ENCODE measurements at regions not wholly inside any gene's neighbourhood (a gene's known extent, or its start where the extent isn't known, plus 50 kb on each side); places are given as distances from the start of the nearest gene placed in this dataset.
"Not testable (repeated sequence)": the region's sequence is repeated elsewhere in the genome, so short reads cannot be mapped to it uniquely, and the experiment has no call there.

- intact Hi-C loops (cut with micrococcal nuclease; ENCODE audit: unreplicated experiment): no loop called here
- BruUV-seq (replicated peaks): no TSS peak
Measured at GRCh38 chr9:108775901-108776306, 79.9 kb downstream of the ACTL7B start.

GRCh38 chr9:108774088-108774487, 81.7 kb downstream of the ACTL7B start:
- not testable (repeated sequence) for BruUV-seq (replicated peaks)
- peaks cover 27% of the 10 kb centered on the region for H3K4me1 Mint-ChIP-seq (ENCODE audit: low read depth, unreplicated experiment)

More at GRCh38 chr9:108775901-108776306, 79.9 kb downstream of the ACTL7B start:
- TF ChIP-seq CTCF (IDR thresholded peaks at IDR 0.05; ENCODE audit: unreplicated experiment): no peak
- H3K27ac Mint-ChIP-seq (ENCODE audit: unreplicated experiment): no peak overlapping the region
- peaks cover 8% of the 10 kb centered on the region for H3K36me3 Mint-ChIP-seq (ENCODE audit: insufficient read depth, unreplicated experiment)
- peaks cover 24% of the 10 kb centered on the region for H3K27me3 Mint-ChIP-seq (ENCODE audit: unreplicated experiment)
- no peak for DNase-seq
- CTCF ChIA-PET: no interaction called here
- no peaks in the 10 kb centered on the region for H3K9me3 Mint-ChIP-seq (ENCODE audit: low read depth, unreplicated experiment)
- H3K4me3 Mint-ChIP-seq (ENCODE audit: low read depth, unreplicated experiment): no peak overlapping the region
- H3K4me1 Mint-ChIP-seq (ENCODE audit: low read depth, unreplicated experiment): peaks cover 39% of the 10 kb centered on the region

GRCh38 chr9:108772301-108772894, 83.4 kb downstream of the ACTL7B start:
- DNase-seq: no peak
- Mint-ChIP-seq H3K27ac (ENCODE audit: unreplicated experiment) (no peak overlapping the region), H3K4me3 (ENCODE audit: low read depth, unreplicated experiment) (no peak overlapping the region), H3K27me3 (ENCODE audit: unreplicated experiment) (peaks cover 24% of the 10 kb centered on the region), H3K4me1 (ENCODE audit: low read depth, unreplicated experiment) (peaks cover 17% of the 10 kb centered on the region), H3K36me3 (ENCODE audit: insufficient read depth, unreplicated experiment) (no peaks in the 10 kb centered on the region), H3K9me3 (ENCODE audit: low read depth, unreplicated experiment) (no peaks in the 10 kb centered on the region)
- BruUV-seq (replicated peaks): no TSS peak
- intact Hi-C loops (cut with micrococcal nuclease; ENCODE audit: unreplicated experiment): no loop called here
- CTCF ChIA-PET: no interaction called here
- TF ChIP-seq CTCF (IDR thresholded peaks at IDR 0.05; ENCODE audit: unreplicated experiment): no peak

More at GRCh38 chr9:108774088-108774487, 81.7 kb downstream of the ACTL7B start:
- CTCF ChIA-PET; H3K27ac Mint-ChIP-seq (ENCODE audit: unreplicated experiment); H3K4me3 Mint-ChIP-seq (ENCODE audit: low read depth, unreplicated experiment); H3K9me3 Mint-ChIP-seq (ENCODE audit: low read depth, unreplicated experiment); DNase-seq; H3K36me3 Mint-ChIP-seq (ENCODE audit: insufficient read depth, unreplicated experiment); intact Hi-C loops (cut with micrococcal nuclease; ENCODE audit: unreplicated experiment): not testable (repeated sequence)
- H3K27me3 Mint-ChIP-seq (ENCODE audit: unreplicated experiment): peaks cover 24% of the 10 kb centered on the region

GRCh38 chr9:108768744-108769143, 87.0 kb downstream of the ACTL7B start:
- no peak overlapping the region for H3K27ac Mint-ChIP-seq (ENCODE audit: unreplicated experiment)
- TF ChIP-seq CTCF (IDR thresholded peaks at IDR 0.05; ENCODE audit: unreplicated experiment): no peak
- DNase-seq: no peak
- H3K4me1 Mint-ChIP-seq (ENCODE audit: low read depth, unreplicated experiment): no peaks in the 10 kb centered on the region
- no TSS peak for BruUV-seq (replicated peaks)
- intact Hi-C loops (cut with micrococcal nuclease; ENCODE audit: unreplicated experiment): loop anchor here (10.0 kb wide), 2 partner anchors 484 to 1284 kb away; partner anchors contain the start of gene KLF4
- no peak overlapping the region for H3K4me3 Mint-ChIP-seq (ENCODE audit: low read depth, unreplicated experiment)
- H3K36me3 Mint-ChIP-seq (ENCODE audit: insufficient read depth, unreplicated experiment): no peaks in the 10 kb centered on the region
- H3K27me3 Mint-ChIP-seq (ENCODE audit: unreplicated experiment): no peaks in the 10 kb centered on the region
- CTCF ChIA-PET: interaction anchor here (0.7 kb wide), 1 partner anchor 353 kb away, joined by 4 read pairs; no protein-coding TSS in a partner anchor
- H3K9me3 Mint-ChIP-seq (ENCODE audit: low read depth, unreplicated experiment): no peaks in the 10 kb centered on the region

GRCh38 chr9:108766626-108767161, 89.1 kb downstream of the ACTL7B start:
- Mint-ChIP-seq H3K4me1 (ENCODE audit: low read depth, unreplicated experiment) (no peaks in the 10 kb centered on the region), H3K36me3 (ENCODE audit: insufficient read depth, unreplicated experiment) (no peaks in the 10 kb centered on the region), H3K9me3 (ENCODE audit: low read depth, unreplicated experiment) (no peaks in the 10 kb centered on the region), H3K4me3 (ENCODE audit: low read depth, unreplicated experiment) (no peak overlapping the region), H3K27me3 (ENCODE audit: unreplicated experiment) (no peaks in the 10 kb centered on the region), H3K27ac (ENCODE audit: unreplicated experiment) (no peak overlapping the region)
- no TSS peak for BruUV-seq (replicated peaks)
- intact Hi-C loops (cut with micrococcal nuclease; ENCODE audit: unreplicated experiment): loop anchor here (10.0 kb wide), 2 partner anchors 482 to 1282 kb away; partner anchors contain the start of gene KLF4
- CTCF ChIA-PET: interaction anchor here (0.5 kb wide), 1 partner anchor 966 kb away, joined by 6 read pairs; no protein-coding TSS in a partner anchor
- TF ChIP-seq CTCF (IDR thresholded peaks at IDR 0.05; ENCODE audit: unreplicated experiment): no peak
- no peak for DNase-seq
